Inferior parietal cortex (tissue), 1 donor: ENCODE measurements at regions not wholly inside any gene's neighbourhood (a gene's known extent, or its start where the extent isn't known, plus 50 kb on each side); places are given as distances from the start of the nearest gene placed in this dataset.

Experiments used
- DNase-seq: peaks from one replicate; pipeline ENCODE4 v3.0.0-alpha.2; 2016; ENCODE audit errors: extremely low spot score

DNA sequence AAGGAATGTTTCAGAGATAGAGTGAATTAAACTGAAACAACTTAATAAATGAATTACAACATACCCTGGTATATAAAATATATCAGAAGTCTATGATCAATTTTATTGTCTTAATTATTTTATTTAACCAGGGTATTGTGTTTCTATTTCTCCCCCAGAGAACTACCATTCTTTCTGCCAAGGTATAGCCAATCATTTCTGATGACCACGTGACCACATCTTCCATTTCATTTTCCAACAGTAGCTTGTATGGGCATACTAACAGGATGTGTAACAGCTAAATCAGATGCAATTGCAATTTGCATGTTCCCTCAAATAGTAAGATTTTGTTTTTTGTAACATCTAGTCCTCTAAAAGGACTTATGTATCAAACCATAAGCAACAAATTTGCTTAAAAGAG is 123.9 kb upstream of the COL1A2 start:
- DNase-seq: no peak

DNA sequence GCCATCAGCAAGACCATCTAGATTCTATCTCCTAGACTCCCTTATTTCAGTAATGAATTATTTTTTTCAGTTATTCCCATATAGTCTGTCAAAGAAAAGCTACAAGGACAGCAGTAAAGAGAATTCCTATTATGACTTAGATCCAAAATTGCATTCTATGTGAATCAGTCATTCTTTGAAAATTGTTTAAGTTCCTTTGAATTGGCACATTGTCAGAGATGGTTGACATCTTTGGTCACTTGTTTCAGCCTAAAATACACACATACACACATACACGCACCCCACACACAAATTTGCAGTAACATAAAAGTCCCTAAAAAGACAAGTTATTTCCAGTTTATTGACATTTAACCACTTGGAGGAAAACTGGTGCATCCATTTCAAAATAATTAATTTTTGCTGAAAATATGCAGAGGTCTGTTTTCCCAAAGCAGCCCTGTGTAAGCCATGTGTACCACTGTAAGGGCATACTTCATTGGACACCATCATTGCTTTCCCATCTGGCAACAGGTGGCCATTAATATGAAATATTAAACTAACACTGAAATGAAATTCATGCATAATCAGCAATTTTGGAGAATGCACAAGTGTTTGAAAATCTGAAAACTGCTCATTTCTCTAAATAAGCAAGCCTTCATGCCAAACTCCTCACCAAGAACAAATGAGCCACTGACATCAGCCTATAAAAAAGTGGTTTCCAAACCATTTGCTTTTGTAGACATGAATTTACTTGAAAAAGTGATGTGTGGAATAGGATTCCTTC is 121.7 kb upstream of the COL1A2 start:
- no peak for DNase-seq

DNA sequence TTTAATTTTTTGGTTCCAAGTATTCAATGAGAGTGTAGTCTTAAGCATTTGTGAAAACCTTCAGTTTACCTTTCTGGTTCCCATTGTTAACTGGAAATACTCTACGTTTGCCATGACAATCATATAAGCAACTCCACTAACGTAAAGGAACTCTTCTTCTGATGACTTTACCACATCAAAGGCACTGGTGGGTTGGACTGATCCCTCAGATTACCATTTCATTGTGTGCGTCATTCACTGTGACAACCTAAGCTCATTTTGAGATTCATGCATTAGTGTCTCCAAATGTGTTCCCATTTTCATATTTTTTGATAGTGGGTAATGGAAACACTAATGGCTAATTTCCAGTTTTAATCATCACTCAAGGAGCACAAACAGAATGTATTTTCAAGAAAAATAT is 119.9 kb upstream of the COL1A2 start:
- no peak for DNase-seq

DNA sequence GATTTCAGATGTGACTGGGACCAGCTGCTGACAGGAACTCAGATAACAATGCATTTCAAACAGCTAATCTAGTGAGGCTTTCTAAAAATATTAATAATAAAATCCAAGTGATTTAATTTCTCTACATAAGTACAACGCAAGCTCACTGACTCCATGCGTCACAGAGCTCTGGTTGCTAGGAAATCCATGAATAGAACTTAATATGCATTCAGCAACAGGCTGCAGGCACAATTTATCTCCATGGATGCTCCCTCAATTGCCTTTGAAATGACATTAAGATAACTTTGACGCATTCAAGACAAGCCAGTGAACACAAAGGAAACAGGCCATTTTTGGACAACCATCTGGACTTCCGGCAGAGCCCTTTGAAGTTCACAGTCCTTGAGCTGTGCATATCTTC is 118.7 kb upstream of the COL1A2 start:
- DNase-seq: no peak

DNA sequence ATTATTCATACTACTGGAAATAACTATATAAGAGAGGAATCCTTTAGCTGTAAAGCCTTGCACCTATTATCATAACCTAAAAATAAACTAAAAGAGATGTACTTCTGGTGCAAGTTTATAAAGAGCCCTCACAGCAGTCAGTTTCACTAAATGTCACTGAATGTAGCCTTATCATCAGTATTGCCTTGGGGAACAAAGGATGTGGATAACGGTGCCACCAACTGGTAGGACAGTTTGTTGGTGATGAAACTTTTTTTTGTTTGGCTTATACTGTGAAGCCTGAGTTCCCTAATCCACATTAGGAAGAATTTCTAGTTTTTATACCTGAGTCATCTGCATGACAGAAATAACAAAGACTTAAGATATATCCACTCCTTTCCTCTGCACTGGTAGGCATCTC is 117.9 kb upstream of the COL1A2 start:
- DNase-seq: no peak

DNA sequence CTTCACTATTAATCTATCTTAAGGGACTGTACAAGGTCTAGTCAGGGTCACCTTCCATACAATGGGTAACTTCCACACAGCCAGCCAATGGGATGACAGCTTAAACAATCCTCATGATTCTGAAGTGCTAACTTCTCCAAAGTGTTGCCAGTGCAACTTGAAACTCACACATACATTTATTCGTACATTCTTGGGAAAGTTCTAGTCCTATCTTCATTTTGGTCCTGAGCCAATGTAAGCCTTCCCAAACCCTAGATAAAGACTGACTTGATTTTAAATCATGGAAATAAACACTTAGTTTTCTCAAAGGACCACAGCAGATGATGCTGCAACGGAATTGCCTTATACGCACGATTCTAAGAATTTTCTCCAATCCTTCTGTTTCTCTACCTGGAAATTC is 117.5 kb upstream of the COL1A2 start:
- DNase-seq: no peak

DNA sequence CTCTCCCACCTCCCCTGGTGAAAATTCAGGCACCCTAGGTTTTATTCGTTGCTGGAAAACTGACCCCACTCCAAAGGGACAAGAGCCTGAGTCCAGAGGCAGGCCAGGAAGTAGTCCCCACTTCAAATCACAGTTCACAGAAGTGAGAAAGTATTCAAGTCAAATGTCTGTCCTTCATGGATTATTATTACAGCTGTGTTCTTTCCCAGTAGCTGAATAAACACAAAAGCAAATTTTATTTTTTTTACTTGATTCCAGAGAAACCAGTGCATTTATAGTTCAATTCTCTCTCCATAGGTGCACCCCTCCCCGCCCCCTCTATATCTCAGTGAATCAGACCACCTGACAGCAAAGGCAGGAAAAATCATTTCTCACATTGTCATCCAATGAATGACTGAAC is 113.8 kb upstream of the COL1A2 start:
- no peak for DNase-seq

DNA sequence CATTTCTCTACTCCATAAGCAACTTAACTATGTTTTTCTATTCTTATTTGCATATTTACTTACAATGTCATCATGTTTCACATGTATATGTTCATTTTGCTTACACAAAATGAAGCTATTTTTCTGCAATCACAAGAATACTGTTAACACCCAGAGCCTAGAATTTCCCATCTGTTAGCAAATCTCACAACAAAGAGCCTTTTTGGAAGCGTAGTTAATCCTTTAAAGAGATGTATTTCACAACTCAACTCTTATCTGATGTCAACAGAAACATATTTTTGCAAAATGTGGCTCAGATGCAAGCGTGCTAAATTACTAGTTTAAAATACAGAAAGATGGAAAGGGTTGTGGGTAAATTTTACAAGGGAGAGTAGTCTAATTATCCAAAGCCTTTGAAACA is 110.6 kb upstream of the COL1A2 start:
- peak; percentile 27 for DNase-seq

DNA sequence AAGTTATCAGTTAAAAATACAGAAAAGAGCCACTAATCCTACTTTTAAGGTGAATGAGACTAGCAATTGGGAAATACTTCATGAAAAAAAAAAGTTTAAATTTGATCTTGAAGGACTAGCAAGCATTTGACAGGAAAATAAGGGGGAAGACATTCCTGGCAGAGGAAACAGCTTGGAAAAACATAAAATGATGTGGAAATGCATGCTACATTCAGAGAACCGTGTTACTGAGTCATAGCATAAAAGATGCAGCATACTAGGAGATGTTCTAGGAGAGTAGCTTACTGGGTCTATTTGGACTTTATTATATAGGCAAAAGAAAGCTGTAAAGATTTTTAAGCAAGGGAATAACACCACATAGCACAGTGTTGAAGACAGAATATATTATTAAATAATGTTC is 108.6 kb upstream of the COL1A2 start:
- DNase-seq: no peak

DNA sequence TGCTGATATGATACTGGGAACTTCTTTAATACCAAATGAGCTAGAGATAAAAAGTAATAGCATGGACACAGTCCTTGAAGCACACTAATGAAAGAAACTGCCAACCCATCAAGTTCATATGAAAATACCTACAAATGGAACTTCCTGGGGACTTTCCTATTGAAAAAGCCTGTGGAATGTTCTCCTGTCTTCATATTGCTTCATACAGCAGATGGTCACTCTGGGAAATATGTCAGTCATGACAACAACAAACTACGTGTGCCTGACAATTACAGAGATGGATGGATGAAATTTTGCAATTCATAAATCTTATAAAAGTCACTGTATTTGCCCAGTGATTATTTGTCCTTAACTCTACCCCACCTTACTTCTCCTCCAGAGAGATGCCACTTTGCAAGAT is 106.6 kb upstream of the COL1A2 start:
- no peak for DNase-seq

DNA sequence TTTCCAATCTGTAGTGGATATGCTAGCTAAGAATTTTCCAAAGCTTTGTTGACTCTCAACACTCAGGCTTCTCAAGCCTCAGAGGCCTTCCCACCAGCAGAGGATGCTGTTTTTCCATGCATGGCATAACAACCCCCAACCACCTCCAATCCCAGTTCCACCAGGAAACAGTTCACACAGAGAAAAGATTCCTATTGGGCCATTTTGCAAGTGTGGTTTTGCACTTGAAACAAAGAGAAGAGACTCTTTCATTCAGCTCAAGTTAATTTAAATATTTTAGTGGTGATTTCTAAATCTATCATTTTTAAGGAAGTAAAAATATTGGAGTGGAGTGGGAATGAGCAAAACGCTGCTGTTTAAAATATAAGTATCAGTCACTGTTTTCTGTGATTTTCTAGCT is 105.6 kb upstream of the COL1A2 start:
- peak; percentile 74 for DNase-seq

DNA sequence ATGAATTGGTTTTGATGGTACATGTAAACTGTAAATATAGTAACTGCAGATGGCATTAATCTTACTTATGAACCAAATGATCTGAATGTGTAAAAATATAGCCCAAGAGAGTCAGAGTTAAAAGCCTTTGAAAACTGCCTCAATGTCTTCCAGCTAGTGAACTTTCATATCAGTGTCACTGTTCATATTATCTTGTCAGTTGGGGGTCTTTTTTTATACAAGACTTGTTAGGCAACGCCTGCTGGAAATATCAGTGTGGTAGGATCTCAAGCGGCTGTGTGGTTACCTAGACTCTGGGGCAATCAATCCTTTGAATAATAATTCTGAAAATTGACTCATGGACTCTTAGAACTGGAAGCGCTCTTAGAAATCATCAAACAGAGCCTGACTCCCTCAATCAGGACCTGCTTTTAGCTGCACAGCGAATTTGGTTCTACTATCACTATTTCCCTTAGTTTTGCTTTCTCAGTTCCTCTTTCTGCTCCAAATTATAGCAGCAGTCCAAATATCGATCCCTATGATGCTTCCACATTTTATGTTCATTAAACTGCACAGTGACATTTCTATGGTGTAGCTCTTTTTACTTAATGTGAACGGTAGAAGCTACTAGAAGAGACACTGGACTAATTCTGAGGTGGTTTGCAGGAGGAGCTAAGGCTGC is 100.1 kb upstream of the COL1A2 start:
- no peak for DNase-seq

DNA sequence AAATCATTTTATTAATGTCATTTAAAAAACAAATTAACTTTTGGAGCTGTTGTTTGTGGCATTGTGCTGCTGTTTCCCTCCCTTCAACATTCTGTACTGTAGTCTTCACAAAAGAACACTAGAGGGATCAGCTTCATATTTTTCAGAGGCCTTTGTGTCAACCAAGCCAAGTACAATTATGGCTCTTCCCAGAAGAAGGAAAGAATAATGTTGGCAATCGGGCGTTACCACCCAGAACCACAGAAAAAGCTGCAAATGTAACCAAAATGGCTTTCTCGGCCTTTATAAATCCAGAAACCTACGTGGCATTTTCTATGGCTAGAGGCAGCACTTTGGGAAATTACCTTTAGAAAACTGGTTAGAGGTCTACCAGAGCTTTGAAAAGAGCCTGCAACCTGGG is 98.8 kb upstream of the COL1A2 start:
- no peak for DNase-seq

DNA sequence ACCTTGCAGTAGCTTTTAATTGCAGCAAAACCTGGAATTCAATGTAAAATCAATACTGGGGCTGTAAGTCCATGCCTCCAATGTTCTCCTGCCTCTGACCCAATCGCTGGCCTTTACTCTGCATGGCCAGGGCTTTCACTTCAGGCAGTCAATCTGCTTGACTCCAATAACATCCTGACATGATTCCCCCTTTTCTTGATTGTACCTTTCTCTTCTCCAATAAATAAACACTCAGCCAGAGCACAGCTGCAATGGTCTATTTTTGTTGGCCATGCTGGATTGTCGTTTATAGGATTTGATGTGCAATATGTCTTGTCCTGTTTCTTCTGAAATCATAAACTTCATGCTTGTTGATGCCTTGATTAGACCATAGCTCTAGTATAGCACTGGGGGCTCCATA is 97.8 kb upstream of the COL1A2 start:
- DNase-seq: no peak

DNA sequence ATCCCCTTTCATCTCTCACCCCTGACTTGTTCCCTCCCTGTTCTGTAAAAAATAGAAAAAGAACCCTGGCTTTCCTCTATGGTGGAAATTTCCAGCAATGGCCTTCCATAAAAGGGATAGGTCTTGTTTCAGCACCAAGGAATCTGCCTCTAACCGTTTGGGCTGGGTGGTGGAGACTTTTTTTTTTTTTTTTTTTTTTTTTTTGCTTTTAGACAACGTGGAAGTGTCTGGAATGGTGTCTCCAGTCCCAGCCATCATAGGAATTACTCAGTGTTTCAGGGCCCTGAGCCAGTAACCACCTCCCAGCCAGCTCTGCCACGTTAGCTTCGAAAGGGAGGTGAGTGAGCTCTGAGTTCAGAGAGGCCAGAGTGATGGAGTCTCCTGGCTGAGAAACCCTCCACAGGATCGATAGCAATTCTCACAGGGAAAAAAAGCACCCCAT is 97.3 kb upstream of the COL1A2 start:
- no peak for DNase-seq

DNA sequence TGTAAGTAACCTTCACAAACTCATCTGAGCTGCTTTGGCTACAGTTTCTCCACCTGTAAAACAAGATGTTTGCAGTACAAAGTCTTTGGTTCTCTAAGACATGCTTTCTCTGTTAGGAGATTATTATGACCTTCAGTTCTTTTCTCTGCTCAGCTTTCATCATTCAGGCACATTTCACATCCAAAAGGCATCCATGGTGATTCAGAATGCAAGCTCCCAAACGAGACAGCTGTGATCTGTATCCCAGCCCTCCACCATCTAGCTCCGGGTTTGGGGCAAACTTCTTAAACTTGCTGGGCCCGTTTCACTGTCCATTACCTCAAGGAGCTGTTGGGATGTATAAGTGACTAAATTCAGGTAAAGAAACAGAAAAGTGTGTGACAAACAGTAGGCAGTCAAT is 95.8 kb upstream of the COL1A2 start:
- DNase-seq: no peak

DNA sequence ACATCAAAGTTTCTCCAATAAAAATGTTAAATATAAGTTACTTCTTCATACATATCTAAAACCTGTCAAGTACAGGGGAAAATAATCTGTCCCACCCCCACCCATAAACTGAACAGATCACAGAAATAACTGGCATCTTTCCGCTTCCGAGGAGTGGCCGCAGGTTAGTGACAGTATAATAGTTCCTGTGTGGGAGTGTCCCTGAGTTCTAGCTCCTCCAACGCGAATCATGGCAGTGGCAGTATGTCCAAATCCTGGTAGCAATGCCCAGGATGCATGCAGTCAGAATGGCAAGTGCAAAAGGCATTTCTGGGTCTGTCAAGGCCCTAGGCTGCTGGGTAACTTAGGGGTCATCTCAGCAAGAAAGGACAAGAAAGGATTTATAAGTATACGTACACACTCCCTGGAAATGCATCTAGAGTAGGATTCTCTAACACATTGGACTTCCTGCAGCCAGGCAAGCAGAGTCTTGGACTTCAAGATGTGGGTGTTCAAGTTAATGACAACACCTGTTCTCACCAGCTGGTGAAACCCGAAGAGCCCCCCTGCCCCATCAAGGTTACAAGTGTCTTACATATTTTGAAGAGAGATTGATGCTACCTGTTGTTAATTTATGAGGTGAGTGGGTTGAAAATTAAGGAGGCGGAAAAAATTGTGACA is 94.4 kb upstream of the COL1A2 start:
- no peak for DNase-seq

DNA sequence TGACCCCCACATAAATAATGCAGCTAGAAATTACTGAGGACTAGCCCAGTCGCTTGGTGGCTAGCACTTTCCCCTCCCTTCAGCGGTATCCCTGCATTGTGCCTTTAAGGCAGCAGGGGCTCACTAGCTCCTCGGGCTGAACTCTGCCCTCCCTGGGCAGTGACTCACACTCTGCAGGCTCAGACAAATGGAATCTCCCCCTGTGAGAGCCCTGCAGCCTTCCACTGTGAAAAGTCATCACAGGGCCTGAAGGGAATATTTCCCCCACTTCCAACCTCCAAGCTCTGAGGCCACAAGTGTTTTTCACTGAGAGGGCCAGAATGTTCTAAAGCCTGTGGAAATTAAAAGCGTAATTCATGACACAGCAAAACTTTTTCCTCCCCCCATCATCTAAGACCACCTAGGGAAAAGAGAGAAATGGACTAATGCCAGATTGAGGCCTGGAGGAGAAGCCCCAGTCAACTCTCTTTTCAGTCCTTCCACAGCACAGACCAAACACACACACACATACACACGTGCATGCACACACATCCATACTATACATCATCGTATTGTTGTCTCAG is 93.6 kb upstream of the COL1A2 start:
- DNase-seq: no peak

DNA sequence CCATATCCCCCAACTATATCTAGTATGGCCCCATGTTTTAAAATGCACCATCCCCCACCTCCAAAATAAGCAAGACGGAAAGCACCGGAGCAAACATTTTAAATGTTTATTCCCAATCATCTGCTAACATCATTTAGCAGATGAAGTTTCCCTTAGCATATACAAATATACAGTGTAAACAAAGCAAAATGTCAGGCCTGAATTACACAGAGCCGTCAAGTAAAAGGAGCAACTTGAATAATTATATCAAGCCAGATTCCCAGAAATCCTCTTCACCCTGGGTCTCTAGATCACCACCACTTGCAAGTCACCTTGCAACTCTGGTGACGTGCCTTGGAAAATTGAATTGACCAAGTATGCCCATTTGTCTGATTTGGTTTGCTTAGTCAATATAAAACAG is 91.6 kb upstream of the COL1A2 start:
- DNase-seq: no peak

DNA sequence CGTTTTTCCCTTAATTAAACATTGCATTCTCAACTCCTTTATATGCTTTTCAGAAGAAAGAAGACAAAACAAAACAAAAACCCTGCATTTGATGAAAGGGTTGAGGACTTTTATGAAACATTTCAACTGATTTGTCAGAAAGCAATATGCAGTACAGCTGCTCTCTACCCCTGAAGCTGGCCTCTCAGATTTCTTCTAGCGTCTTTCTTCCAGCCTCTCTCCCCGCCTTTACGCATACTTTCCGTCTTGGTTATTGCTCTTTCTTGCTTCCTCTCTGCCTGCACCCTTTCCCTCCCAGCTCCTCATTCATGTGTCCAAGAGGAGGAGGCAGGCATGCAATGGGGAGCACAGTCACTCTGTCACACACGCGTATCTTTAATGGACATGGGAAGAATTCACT is 91.0 kb upstream of the COL1A2 start:
- no peak for DNase-seq

DNA sequence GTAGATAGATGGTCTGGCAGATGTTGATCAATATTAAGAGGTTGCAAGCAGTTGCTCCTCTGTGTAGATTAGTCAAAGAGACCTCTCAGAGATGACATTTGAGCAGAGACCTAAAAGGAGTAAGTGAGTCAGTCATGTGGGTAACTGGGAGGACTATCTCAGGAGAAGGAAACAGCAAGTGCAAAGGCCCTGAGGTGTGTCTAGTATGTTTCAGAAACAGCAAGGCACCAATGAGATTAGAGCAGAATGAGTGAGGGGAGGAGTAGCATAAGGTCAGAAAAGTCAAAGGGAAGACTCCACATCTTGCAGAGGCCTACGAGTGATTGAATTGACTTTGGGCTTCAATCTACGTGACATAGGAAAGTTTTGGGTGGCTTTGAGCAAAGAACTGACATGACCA is 89.8 kb upstream of the COL1A2 start:
- DNase-seq: no peak

DNA sequence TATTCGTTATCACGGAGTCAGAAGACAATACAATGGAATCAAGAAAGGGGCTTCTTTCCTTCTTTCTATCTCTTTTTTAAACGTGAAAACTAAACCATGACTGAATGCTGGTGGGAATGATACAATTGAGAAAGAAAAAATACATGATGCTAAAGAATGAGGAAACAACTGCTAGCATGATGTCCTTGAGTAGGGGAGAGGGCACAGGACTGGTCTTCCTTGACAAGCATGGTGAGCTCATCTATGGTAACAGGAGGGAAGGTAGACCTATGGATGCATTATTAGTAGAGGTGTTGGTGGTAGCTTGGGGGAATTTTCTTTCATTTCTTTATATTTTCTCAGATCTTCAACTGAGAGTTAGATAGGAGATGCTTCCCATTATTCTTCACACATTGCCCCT is 88.9 kb upstream of the COL1A2 start:
- no peak for DNase-seq
